ENCODE measurements at regions not wholly inside any gene's neighbourhood (a gene's known extent, or its start where the extent isn't known, plus 50 kb on each side); places are given as distances from the start of the nearest gene placed in this dataset.
"Not testable (repeated sequence)": the region's sequence is repeated elsewhere in the genome, so short reads cannot be mapped to it uniquely, and the experiment has no call there.

DNA sequence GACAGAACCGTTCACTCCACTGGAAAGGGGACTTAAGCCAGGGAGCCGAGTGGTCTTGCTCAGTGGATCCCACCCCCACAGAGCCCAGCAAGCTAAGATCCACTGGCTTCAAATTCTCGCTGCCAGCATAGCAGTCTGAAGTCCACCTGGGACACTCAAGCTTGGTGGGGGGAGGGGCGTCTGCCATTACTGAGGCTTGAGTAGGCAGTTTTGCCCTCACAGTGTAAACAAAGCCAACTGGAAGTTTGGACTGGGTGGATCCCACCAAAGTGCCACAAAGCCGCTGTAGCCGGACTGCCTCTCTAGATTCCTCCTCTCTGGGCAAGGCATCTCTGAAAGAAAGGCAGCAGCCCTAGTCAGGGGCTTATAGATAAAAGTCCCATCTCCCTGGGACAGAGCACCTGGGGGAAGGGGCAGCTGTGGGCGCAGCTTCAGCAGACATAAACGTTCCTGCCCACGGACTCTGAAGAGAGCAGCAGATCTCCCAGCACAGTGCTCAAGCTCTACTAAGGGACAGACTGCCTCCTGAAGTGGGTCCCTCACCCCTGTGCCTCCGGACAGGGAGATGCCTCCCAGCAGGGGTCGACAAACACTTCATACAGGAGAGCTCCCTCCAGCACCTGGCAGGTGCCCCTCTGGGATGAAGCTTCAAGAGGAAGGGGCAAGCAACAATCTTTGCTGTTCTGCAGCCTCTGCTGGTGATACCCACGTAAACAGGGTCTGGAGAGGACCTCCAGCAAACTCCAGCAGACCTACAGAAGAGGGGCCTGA, 75.2 kb downstream of the OXGR1 start:
- TF ChIP-seq EP300 (IDR thresholded peaks at IDR 0.05; ENCODE audit: borderline replicate concordance in 1 of 2, control insufficient read depth in 1 of 2, low read depth in 2 of 2, low read length in 2 of 2); POLR2A (IDR thresholded peaks at IDR 0.05; ENCODE audit: low read depth, low read length); RAD21 (IDR thresholded peaks at IDR 0.05; ENCODE audit: insufficient read depth, low read depth, low read length); CHD1 (IDR thresholded peaks at IDR 0.05; ENCODE audit: low read depth, low read length); TBL1XR1 (IDR thresholded peaks at IDR 0.05; ENCODE audit: low read depth, low read length); CHD4 (IDR thresholded peaks at IDR 0.05); BRCA1 (IDR thresholded peaks at IDR 0.05; ENCODE audit: low read depth, low read length); IKZF1 (conservative IDR thresholded peaks at IDR 0.05); CBX5 (IDR thresholded peaks at IDR 0.05; ENCODE audit: low read depth); NFIC (IDR thresholded peaks at IDR 0.05; ENCODE audit: low read depth, low read length): not testable (repeated sequence)
- TF ChIP-seq, protein P1, sequence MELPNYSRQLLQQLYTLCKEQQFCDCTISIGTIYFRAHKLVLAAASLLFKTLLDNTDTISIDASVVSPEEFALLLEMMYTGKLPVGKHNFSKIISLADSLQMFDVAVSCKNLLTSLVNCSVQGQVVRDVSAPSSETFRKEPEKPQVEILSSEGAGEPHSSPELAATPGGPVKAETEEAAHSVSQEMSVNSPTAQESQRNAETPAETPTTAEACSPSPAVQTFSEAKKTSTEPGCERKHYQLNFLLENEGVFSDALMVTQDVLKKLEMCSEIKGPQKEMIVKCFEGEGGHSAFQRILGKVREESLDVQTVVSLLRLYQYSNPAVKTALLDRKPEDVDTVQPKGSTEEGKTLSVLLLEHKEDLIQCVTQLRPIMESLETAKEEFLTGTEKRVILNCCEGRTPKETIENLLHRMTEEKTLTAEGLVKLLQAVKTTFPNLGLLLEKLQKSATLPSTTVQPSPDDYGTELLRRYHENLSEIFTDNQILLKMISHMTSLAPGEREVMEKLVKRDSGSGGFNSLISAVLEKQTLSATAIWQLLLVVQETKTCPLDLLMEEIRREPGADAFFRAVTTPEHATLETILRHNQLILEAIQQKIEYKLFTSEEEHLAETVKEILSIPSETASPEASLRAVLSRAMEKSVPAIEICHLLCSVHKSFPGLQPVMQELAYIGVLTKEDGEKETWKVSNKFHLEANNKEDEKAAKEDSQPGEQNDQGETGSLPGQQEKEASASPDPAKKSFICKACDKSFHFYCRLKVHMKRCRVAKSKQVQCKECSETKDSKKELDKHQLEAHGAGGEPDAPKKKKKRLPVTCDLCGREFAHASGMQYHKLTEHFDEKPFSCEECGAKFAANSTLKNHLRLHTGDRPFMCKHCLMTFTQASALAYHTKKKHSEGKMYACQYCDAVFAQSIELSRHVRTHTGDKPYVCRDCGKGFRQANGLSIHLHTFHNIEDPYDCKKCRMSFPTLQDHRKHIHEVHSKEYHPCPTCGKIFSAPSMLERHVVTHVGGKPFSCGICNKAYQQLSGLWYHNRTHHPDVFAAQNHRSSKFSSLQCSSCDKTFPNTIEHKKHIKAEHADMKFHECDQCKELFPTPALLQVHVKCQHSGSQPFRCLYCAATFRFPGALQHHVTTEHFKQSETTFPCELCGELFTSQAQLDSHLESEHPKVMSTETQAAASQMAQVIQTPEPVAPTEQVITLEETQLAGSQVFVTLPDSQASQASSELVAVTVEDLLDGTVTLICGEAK (IDR thresholded peaks at IDR 0.05; ENCODE audit: borderline replicate concordance), result not testable (repeated sequence)
- TF ChIP-seq, protein P2, sequence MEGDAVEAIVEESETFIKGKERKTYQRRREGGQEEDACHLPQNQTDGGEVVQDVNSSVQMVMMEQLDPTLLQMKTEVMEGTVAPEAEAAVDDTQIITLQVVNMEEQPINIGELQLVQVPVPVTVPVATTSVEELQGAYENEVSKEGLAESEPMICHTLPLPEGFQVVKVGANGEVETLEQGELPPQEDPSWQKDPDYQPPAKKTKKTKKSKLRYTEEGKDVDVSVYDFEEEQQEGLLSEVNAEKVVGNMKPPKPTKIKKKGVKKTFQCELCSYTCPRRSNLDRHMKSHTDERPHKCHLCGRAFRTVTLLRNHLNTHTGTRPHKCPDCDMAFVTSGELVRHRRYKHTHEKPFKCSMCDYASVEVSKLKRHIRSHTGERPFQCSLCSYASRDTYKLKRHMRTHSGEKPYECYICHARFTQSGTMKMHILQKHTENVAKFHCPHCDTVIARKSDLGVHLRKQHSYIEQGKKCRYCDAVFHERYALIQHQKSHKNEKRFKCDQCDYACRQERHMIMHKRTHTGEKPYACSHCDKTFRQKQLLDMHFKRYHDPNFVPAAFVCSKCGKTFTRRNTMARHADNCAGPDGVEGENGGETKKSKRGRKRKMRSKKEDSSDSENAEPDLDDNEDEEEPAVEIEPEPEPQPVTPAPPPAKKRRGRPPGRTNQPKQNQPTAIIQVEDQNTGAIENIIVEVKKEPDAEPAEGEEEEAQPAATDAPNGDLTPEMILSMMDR (IDR thresholded peaks at IDR 0.05 in 2 of 3, conservative IDR thresholded peaks at IDR 0.05 in 1 of 3; ENCODE audit: control insufficient read depth in 2 of 3, extremely low read depth in 1 of 3, insufficient read depth in 1 of 3, low read depth in 3 of 3, low read length in 3 of 3), result not testable (repeated sequence)
